ENCODE measurements at regions not wholly inside any gene's neighbourhood (a gene's known extent, or its start where the extent isn't known, plus 50 kb on each side); places are given as distances from the start of the nearest gene placed in this dataset.

- DNase-seq (ENCODE audit: low read depth), result no peak
- no peak overlapping the region for H3K4me3 ChIP-seq (ENCODE audit: low read depth, low read length)
- TF ChIP-seq POLR2A (IDR thresholded peaks at IDR 0.05; ENCODE audit: extremely low read depth, insufficient read length) (no peak), MYC (IDR thresholded peaks at IDR 0.05; ENCODE audit: low read depth, low read length) (no peak), MAX (IDR thresholded peaks at IDR 0.05; ENCODE audit: low read depth, low read length) (no peak), CTCF (IDR thresholded peaks at IDR 0.05; ENCODE audit: low read depth, low read length) (no peak)
Measured at GRCh38 chr20:8972963-8973705, 95.8 kb upstream of the PLCB4 start.

GRCh38 chr20:8974009-8974708 lies 94.7 kb upstream of the PLCB4 start:
- DNase-seq (ENCODE audit: low read depth), result no peak
- no peak overlapping the region for H3K4me3 ChIP-seq (ENCODE audit: low read depth, low read length)
- TF ChIP-seq MAX (IDR thresholded peaks at IDR 0.05; ENCODE audit: low read depth, low read length), result no peak
- TF ChIP-seq MYC (IDR thresholded peaks at IDR 0.05; ENCODE audit: low read depth, low read length), result no peak
- TF ChIP-seq CTCF (IDR thresholded peaks at IDR 0.05; ENCODE audit: low read depth, low read length), result no peak
- no peak for TF ChIP-seq POLR2A (IDR thresholded peaks at IDR 0.05; ENCODE audit: extremely low read depth, insufficient read length)

GRCh38 chr20:8981482-8981881 lies 87.4 kb upstream of the PLCB4 start:
- TF ChIP-seq CTCF (IDR thresholded peaks at IDR 0.05; ENCODE audit: low read depth, low read length), result no peak
- TF ChIP-seq POLR2A (IDR thresholded peaks at IDR 0.05; ENCODE audit: extremely low read depth, insufficient read length), result no peak
- no peak for TF ChIP-seq MYC (IDR thresholded peaks at IDR 0.05; ENCODE audit: low read depth, low read length)
- no peak for TF ChIP-seq MAX (IDR thresholded peaks at IDR 0.05; ENCODE audit: low read depth, low read length)
- DNase-seq (ENCODE audit: low read depth), result no peak
- H3K4me3 ChIP-seq (ENCODE audit: low read depth, low read length), result no peak overlapping the region

GRCh38 chr20:8983478-8984345 lies 85.2 kb upstream of the PLCB4 start:
- no peak for DNase-seq (ENCODE audit: low read depth)
- no peak overlapping the region for H3K4me3 ChIP-seq (ENCODE audit: low read depth, low read length)
- TF ChIP-seq POLR2A (IDR thresholded peaks at IDR 0.05; ENCODE audit: extremely low read depth, insufficient read length), result no peak

GRCh38 chr20:8986631-8987030 lies 82.3 kb upstream of the PLCB4 start:
- no peak overlapping the region for H3K4me3 ChIP-seq (ENCODE audit: low read depth, low read length)
- no peak for DNase-seq (ENCODE audit: low read depth)
- TF ChIP-seq MYC (IDR thresholded peaks at IDR 0.05; ENCODE audit: low read depth, low read length) (no peak), MAX (IDR thresholded peaks at IDR 0.05; ENCODE audit: low read depth, low read length) (no peak), CTCF (IDR thresholded peaks at IDR 0.05; ENCODE audit: low read depth, low read length) (no peak), POLR2A (IDR thresholded peaks at IDR 0.05; ENCODE audit: extremely low read depth, insufficient read length) (no peak)

GRCh38 chr20:8990770-8991169 lies 78.1 kb upstream of the PLCB4 start:
- TF ChIP-seq CTCF (IDR thresholded peaks at IDR 0.05; ENCODE audit: low read depth, low read length), result no peak
- TF ChIP-seq POLR2A (IDR thresholded peaks at IDR 0.05; ENCODE audit: extremely low read depth, insufficient read length), result no peak
- no peak for TF ChIP-seq MYC (IDR thresholded peaks at IDR 0.05; ENCODE audit: low read depth, low read length)
- DNase-seq (ENCODE audit: low read depth), result no peak
- H3K4me3 ChIP-seq (ENCODE audit: low read depth, low read length), result no peak overlapping the region
